Panc1 (cell line): ENCODE measurements at regions not wholly inside any gene's neighbourhood (a gene's known extent, or its start where the extent isn't known, plus 50 kb on each side); places are given as distances from the start of the nearest gene placed in this dataset.

Experiments used
- ATAC-seq: fragments of 200-7000 bp; cut with Tn5 transposase; 2 replicates; pipeline ENCODE4 v1.9.1; 2020; ENCODE audit warnings: mild to moderate bottlenecking, moderate library complexity
- BruUV-seq: library from RNA; stranded (reverse); fragments of 400-500 nt; replicated peaks from 2 replicates; lab custom pipeline; 2021; lab: Mats Ljungman, UMichigan
- CTCF ChIA-PET: fragments of 300-600 bp; sonication (Branson Sonifier 250); formaldehyde crosslinking; loops from one replicate; lab custom pipeline; 2022; ENCODE audit warnings: antibody characterized with exemption; lab: Charles Lee
- POLR2A ChIA-PET: fragments of 300-600 bp; sonication (Branson Sonifier 250); formaldehyde crosslinking; loops from one replicate; lab custom pipeline; 2022; ENCODE audit warnings: antibody characterized with exemption; lab: Charles Lee
- DNase-seq: peaks from one replicate; pipeline ENCODE4 v3.0.0-alpha.2; 2010; ENCODE audit warnings: low read depth, low spot score
- H3K27ac ChIP-seq: 2 replicates; pipeline ENCODE4 v1.5.1; 2011; ENCODE audit warnings: mild to moderate bottlenecking, low read length, inconsistent platforms
- H3K27me3 ChIP-seq: fragments of 200-500 bp; sonication (Bioruptor generic); 2 replicates; pipeline ENCODE4 v1.6.0; 2014; ENCODE audit warnings: low read length, inconsistent platforms; ENCODE audit not compliant: control insufficient read depth, insufficient read depth
- H3K36me3 ChIP-seq: fragments of 200-500 bp; sonication (Bioruptor generic); 2 replicates; pipeline ENCODE4 v1.5.1; 2014; ENCODE audit warnings: inconsistent platforms, mild to moderate bottlenecking, low read length, moderate library complexity; ENCODE audit not compliant: control insufficient read depth, insufficient read depth
- H3K4me1 ChIP-seq: 2 replicates; pipeline ENCODE4 v1.5.1; 2011; ENCODE audit warnings: inconsistent platforms, mild to moderate bottlenecking, low read length, moderate library complexity; ENCODE audit not compliant: control insufficient read depth, insufficient read depth
- H3K4me3 ChIP-seq, 2 experiments: 2 replicates each; pipeline ENCODE4 v1.5.1; 2011 to 2012; ENCODE audit warnings: low read depth in 2 of 2, low read length in 2 of 2, mild to moderate bottlenecking in 2 of 2, inconsistent platforms in 1 of 2, moderate library complexity in 1 of 2
- H3K9me3 ChIP-seq: fragments of 200-500 bp; sonication (Bioruptor generic); 2 replicates; pipeline ENCODE4 v1.5.1; 2014; ENCODE audit warnings: low read depth, mild to moderate bottlenecking, inconsistent platforms, low read length, moderate library complexity; ENCODE audit not compliant: control insufficient read depth, insufficient read depth
- CTCF ChIP-seq: fragments of 450-650 bp; IDR thresholded peaks from 2 replicates; pipeline ENCODE4 v1.5.1; 2017; ENCODE audit warnings: mild to moderate bottlenecking
- POLR2AphosphoS5 ChIP-seq: IDR thresholded peaks from 2 replicates; pipeline ENCODE4 v1.6.1; 2012; ENCODE audit warnings: mild to moderate bottlenecking, low read depth, low read length, moderate library complexity
- REST ChIP-seq, 2 experiments: IDR thresholded peaks; 2 replicates each; pipeline ENCODE4 v1.6.1; 2011 to 2012; ENCODE audit warnings: low read depth in 2 of 2, control low read depth in 1 of 2, low read length in 1 of 2, mild to moderate bottlenecking in 1 of 2, moderate library complexity in 1 of 2; ENCODE audit not compliant: insufficient read depth in 1 of 2
- SIN3A ChIP-seq: IDR thresholded peaks from 2 replicates; pipeline ENCODE4 v1.6.1; 2012; ENCODE audit warnings: low read depth, mild to moderate bottlenecking, low read length, moderate library complexity, borderline replicate concordance; ENCODE audit not compliant: insufficient read depth
- TCF7L2 ChIP-seq: IDR thresholded peaks from 2 replicates; pipeline ENCODE4 v1.6.1; 2011; ENCODE audit warnings: mild to moderate bottlenecking, low read depth, low read length, inconsistent platforms
- in situ Hi-C: cut with HindIII; loops from 2 replicates; pipeline ENCODE4 v1.10.0; 2016; ENCODE audit warnings: low sequenced_read_pairs, low pct_unique_long_range_greater_than_20kb
- intact Hi-C: fragments of 100-400 bp; cut with micrococcal nuclease; formaldehyde crosslinking; loops from one replicate; pipeline ENCODE4 v1.10.0; 2022; ENCODE audit not compliant: unreplicated experiment

- Histone ChIP-seq H3K36me3 (no peaks in the 10 kb centered on the region), H3K27ac (peak overlapping the region; percentile 56; the same call in 1 of the 2 replicates), H3K4me3 (no peak overlapping the region), H3K9me3 (no peaks in the 10 kb centered on the region), H3K27me3 (no peaks in the 10 kb centered on the region), H3K4me1 (no peaks in the 10 kb centered on the region; the same call in none of the 2 replicates)
- intact Hi-C loops: no loop called here
- DNase-seq (no peak), ATAC-seq (peak; percentile 78)
- in situ Hi-C loops: no loop called here
- no peak for TF ChIP-seq CTCF
- no peak for TF ChIP-seq SIN3A
- no peak for TF ChIP-seq TCF7L2
- no peak for TF ChIP-seq REST (IDR thresholded peaks at IDR 0.05; ENCODE audit: insufficient read depth in 1 of 2, low read depth in 2 of 2, low read length in 1 of 2)
- TF ChIP-seq POLR2AphosphoS5: no peak
- CTCF ChIA-PET: no interaction called here
- POLR2A ChIA-PET: no interaction called here
- no TSS peak for BruUV-seq
Observed at GRCh38 chr4:79650794-79651431, 242.9 kb upstream of the GK2 start.

- ChIA-PET POLR2A (no interaction called here), CTCF (no interaction called here)
- H3K27ac ChIP-seq: no peak overlapping the region
- no peak overlapping the region for H3K4me3 ChIP-seq
- intact Hi-C loops (no loop called here), in situ Hi-C loops (no loop called here)
- no peaks in the 10 kb centered on the region; the same call in none of the 2 replicates for H3K4me1 ChIP-seq
- TF ChIP-seq POLR2AphosphoS5 (no peak), CTCF (no peak), SIN3A (no peak), REST (IDR thresholded peaks at IDR 0.05; ENCODE audit: insufficient read depth in 1 of 2, low read depth in 2 of 2, low read length in 1 of 2) (no peak), TCF7L2 (no peak)
- DNase-seq (no peak), ATAC-seq (no peak)
- H3K27me3 ChIP-seq: no peaks in the 10 kb centered on the region
- no peaks in the 10 kb centered on the region for H3K9me3 ChIP-seq
- BruUV-seq: no TSS peak
- H3K36me3 ChIP-seq: no peaks in the 10 kb centered on the region
Observed at GRCh38 chr4:79650217-79650616, 242.2 kb upstream of the GK2 start.
